ENCODE measurements at regions not wholly inside any gene's neighbourhood (a gene's known extent, or its start where the extent isn't known, plus 50 kb on each side); places are given as distances from the start of the nearest gene placed in this dataset.
"Not testable (repeated sequence)": the region's sequence is repeated elsewhere in the genome, so short reads cannot be mapped to it uniquely, and the experiment has no call there.

DNA sequence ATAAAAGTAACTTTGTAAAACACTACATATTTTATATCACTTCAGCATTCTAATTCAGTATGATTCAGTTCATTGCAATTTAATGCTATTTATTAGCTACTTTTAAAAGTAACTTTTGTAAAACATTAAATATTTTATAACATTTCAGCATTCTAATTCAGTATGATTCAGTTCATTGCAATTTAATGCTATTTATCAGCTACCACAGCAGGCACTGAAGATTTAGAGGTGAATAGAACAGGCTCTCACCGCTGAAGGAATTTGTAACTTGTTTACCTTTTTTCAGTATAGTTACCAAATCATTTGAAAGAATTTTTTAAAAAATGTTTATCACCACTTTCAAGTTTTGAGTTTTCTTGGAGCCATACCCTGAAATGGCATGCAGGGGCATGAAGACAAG is 266.4 kb upstream of the DAB2 start:
- Histone ChIP-seq H3K4me2 (ENCODE audit: low read depth, low read length, poor library complexity, severe bottlenecking) (no peak overlapping the region), H4K20me1 (ENCODE audit: insufficient read depth, low read length, poor library complexity, severe bottlenecking) (no peaks in the 10 kb centered on the region), H3K9me2 (replicated peaks; ENCODE audit: low read depth, low read length) (no peaks in the 10 kb centered on the region), H3K9me3 (ENCODE audit: insufficient read depth, low read depth, low read length) (no peaks in the 10 kb centered on the region), H3K27me3 (ENCODE audit: insufficient read depth, low read length, poor library complexity, severe bottlenecking) (no peaks in the 10 kb centered on the region), H2AFZ (ENCODE audit: low read length) (no peak overlapping the region), H3K36me3 (ENCODE audit: insufficient read depth, low read length) (no peaks in the 10 kb centered on the region), H3F3A (ENCODE audit: low read depth) (no peaks in the 10 kb centered on the region), H3K9ac (ENCODE audit: low read depth, low read length, poor library complexity, severe bottlenecking) (no peak overlapping the region), H3K4me3 (ENCODE audit: low read length, poor library complexity, severe bottlenecking) (no peak overlapping the region), H3K4me1 (ENCODE audit: insufficient read depth, low read length, poor library complexity, severe bottlenecking) (no peaks in the 10 kb centered on the region), H3K79me2 (ENCODE audit: insufficient read depth, low read length) (no peaks in the 10 kb centered on the region)
- TF ChIP-seq EZH2phosphoT487 (IDR thresholded peaks at IDR 0.05; ENCODE audit: borderline replicate concordance) (no peak), CTCF (conservative IDR thresholded peaks at IDR 0.05; ENCODE audit: low read length) (no peak)

DNA sequence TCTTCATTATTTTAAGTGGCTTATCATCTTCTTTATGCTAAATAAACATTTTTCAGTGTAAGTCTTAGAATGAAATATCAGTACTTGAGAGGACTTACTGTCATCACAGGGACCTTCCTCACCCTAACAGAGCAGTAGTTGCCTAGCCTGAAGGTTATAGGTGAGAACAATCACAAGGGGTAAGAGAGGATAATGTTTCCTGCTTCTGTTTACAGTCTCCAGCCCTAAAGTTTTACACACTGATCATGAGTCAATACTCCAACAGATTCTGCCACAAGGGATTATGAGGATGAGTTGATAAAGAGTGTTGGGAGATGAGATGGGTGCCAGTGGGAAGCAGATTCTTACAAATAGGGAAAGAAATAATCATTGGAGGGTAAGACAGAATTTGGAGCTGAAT is 265.1 kb upstream of the DAB2 start:
- Histone ChIP-seq H3K4me3 (ENCODE audit: low read length, poor library complexity, severe bottlenecking) (no peak overlapping the region), H3K36me3 (ENCODE audit: insufficient read depth, low read length) (no peaks in the 10 kb centered on the region), H4K20me1 (ENCODE audit: insufficient read depth, low read length, poor library complexity, severe bottlenecking) (no peaks in the 10 kb centered on the region), H3K79me2 (ENCODE audit: insufficient read depth, low read length) (no peaks in the 10 kb centered on the region), H2AFZ (ENCODE audit: low read length) (no peak overlapping the region), H3K4me1 (ENCODE audit: insufficient read depth, low read length, poor library complexity, severe bottlenecking) (no peaks in the 10 kb centered on the region), H3K9me2 (replicated peaks; ENCODE audit: low read depth, low read length) (no peaks in the 10 kb centered on the region), H3K9ac (ENCODE audit: low read depth, low read length, poor library complexity, severe bottlenecking) (no peak overlapping the region), H3K27me3 (ENCODE audit: insufficient read depth, low read length, poor library complexity, severe bottlenecking) (no peaks in the 10 kb centered on the region), H3F3A (ENCODE audit: low read depth) (no peaks in the 10 kb centered on the region), H3K9me3 (ENCODE audit: insufficient read depth, low read depth, low read length) (no peaks in the 10 kb centered on the region), H3K4me2 (ENCODE audit: low read depth, low read length, poor library complexity, severe bottlenecking) (no peak overlapping the region)
- no peak for TF ChIP-seq EZH2phosphoT487 (IDR thresholded peaks at IDR 0.05; ENCODE audit: borderline replicate concordance)
- TF ChIP-seq CTCF (conservative IDR thresholded peaks at IDR 0.05; ENCODE audit: low read length): no peak

DNA sequence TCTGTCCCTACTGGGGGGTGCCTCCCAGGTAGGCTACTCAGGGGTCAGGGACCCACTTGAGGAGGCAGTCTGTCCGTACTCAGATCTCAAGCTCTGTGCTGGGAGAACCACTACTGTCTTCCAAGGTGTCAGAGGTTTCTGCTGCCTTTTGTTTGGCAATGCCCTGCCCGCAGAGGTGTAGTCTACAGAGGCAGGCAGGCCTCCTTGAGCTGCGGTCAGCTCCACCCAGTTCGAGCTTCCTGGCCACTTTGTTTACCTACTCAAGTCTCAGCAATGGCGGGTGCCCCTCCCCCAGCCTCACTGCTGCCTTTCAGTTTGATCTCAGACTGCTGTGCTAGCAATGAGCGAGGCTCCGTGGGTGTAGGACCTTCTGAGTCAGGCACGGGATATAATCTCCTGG is 263.1 kb upstream of the DAB2 start:
- not testable (repeated sequence) for H3K9ac ChIP-seq (ENCODE audit: low read depth, low read length, poor library complexity, severe bottlenecking); H3K4me3 ChIP-seq (ENCODE audit: low read length, poor library complexity, severe bottlenecking); H3K9me3 ChIP-seq (ENCODE audit: insufficient read depth, low read depth, low read length); H3K79me2 ChIP-seq (ENCODE audit: insufficient read depth, low read length); H3K27me3 ChIP-seq (ENCODE audit: insufficient read depth, low read length, poor library complexity, severe bottlenecking); H3K4me2 ChIP-seq (ENCODE audit: low read depth, low read length, poor library complexity, severe bottlenecking); H3K4me1 ChIP-seq (ENCODE audit: insufficient read depth, low read length, poor library complexity, severe bottlenecking); H2AFZ ChIP-seq (ENCODE audit: low read length); H3K9me2 ChIP-seq (replicated peaks; ENCODE audit: low read depth, low read length); H3F3A ChIP-seq (ENCODE audit: low read depth); H4K20me1 ChIP-seq (ENCODE audit: insufficient read depth, low read length, poor library complexity, severe bottlenecking); H3K36me3 ChIP-seq (ENCODE audit: insufficient read depth, low read length)

DNA sequence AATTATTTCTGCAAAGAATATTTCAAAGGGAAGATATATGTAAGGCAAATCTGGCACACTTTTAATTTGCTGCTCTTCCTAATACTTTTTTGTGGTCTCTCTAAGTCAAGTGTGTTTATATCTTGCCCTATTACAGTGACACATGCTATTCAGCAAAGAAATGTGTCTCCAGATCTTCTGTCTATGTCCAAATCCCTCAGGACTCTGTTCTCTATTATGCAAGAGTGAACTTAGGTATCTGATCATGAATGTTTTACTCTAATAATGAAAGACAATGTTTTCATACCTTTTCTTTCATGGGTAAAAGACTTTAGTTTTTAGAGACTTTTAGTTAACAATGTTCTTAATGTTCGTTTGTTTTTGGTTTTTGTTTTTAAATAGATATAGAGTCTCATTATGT is 255.4 kb upstream of the DAB2 start:
- H3K9ac ChIP-seq (ENCODE audit: low read depth, low read length, poor library complexity, severe bottlenecking): no peak overlapping the region
- no peaks in the 10 kb centered on the region for H3K9me3 ChIP-seq (ENCODE audit: insufficient read depth, low read depth, low read length)
- no peak overlapping the region for H3K4me3 ChIP-seq (ENCODE audit: low read length, poor library complexity, severe bottlenecking)
- no peak overlapping the region for H2AFZ ChIP-seq (ENCODE audit: low read length)
- no peaks in the 10 kb centered on the region for H3K27me3 ChIP-seq (ENCODE audit: insufficient read depth, low read length, poor library complexity, severe bottlenecking)
- no peaks in the 10 kb centered on the region for H3F3A ChIP-seq (ENCODE audit: low read depth)
- H3K4me2 ChIP-seq (ENCODE audit: low read depth, low read length, poor library complexity, severe bottlenecking): no peak overlapping the region
- H3K9me2 ChIP-seq (replicated peaks; ENCODE audit: low read depth, low read length): no peaks in the 10 kb centered on the region
- no peaks in the 10 kb centered on the region for H3K4me1 ChIP-seq (ENCODE audit: insufficient read depth, low read length, poor library complexity, severe bottlenecking)
- no peaks in the 10 kb centered on the region for H3K79me2 ChIP-seq (ENCODE audit: insufficient read depth, low read length)
- no peaks in the 10 kb centered on the region for H4K20me1 ChIP-seq (ENCODE audit: insufficient read depth, low read length, poor library complexity, severe bottlenecking)
- TF ChIP-seq EZH2phosphoT487 (IDR thresholded peaks at IDR 0.05; ENCODE audit: borderline replicate concordance) (no peak), CTCF (conservative IDR thresholded peaks at IDR 0.05; ENCODE audit: low read length) (no peak)
- H3K36me3 ChIP-seq (ENCODE audit: insufficient read depth, low read length): no peaks in the 10 kb centered on the region

Data from Loucy (cell line).